GM12878 (cell line): ENCODE measurements at regions not wholly inside any gene's neighbourhood (a gene's known extent, or its start where the extent isn't known, plus 50 kb on each side); places are given as distances from the start of the nearest gene placed in this dataset.

Experiments
- ATAC-seq: fragments of 200-7000 bp; cut with Tn5 transposase; 3 replicates; pipeline ENCODE4 v1.9.1; 2020; ENCODE audit warnings: mild to moderate bottlenecking, moderate library complexity
- BruUV-seq: library from RNA; stranded (reverse); fragments of 400-500 nt; replicated peaks from 2 replicates; lab custom pipeline; 2021; lab: Mats Ljungman, UMichigan
- CTCF ChIA-PET: fragments of 300-600 bp; sonication (Branson Sonifier 250); formaldehyde crosslinking; extraction: SDS; loops from one replicate; lab custom pipeline; 2021; ENCODE audit warnings: inconsistent platforms; lab: Yijun Ruan, JAX
- POLR2A ChIA-PET: fragments of 350-600 bp; formaldehyde crosslinking; extraction: SDS; loops from one replicate; lab custom pipeline; 2021; ENCODE audit warnings: inconsistent platforms; lab: Charles Lee
- RAD21 ChIA-PET: fragments of 300-600 bp; sonication (Branson Sonifier 250); formaldehyde crosslinking; loops from one replicate; lab custom pipeline; 2023; ENCODE audit warnings: antibody characterized with exemption; ENCODE audit not compliant: unreplicated experiment; lab: Charles Lee
- SMC1A ChIA-PET: fragments of 300-600 bp; sonication (Branson Sonifier 250); formaldehyde crosslinking; loops from one replicate; lab custom pipeline; 2023; ENCODE audit not compliant: unreplicated experiment, uncharacterized antibody; lab: Charles Lee
- DNase-seq: peaks from one replicate; pipeline ENCODE4 v3.0.0-alpha.2; 2011; ENCODE audit warnings: low read depth, low spot score
- FAIRE-seq: peaks from 3 replicates; lab custom pipeline; 2011; peaks lifted over from hg19 to GRCh38; lab: Jason Lieb, UNC
- H2AFZ ChIP-seq: 2 replicates; pipeline ENCODE4 v1.6.0; 2011; ENCODE audit warnings: low read depth, low read length, control low read depth; ENCODE audit not compliant: control insufficient read depth
- H3K27ac ChIP-seq: 2 replicates; pipeline ENCODE4 v1.5.1; 2011; ENCODE audit warnings: control low read depth; ENCODE audit not compliant: control insufficient read depth, insufficient read depth
- H3K27me3 ChIP-seq, 2 experiments: replicated peaks in 1 of 2; 2 replicates each; pipeline versions ENCODE4 v1.6.0 to v1.6.1; 2011; ENCODE audit warnings: low read length in 1 of 2; ENCODE audit not compliant: control insufficient read depth in 2 of 2, insufficient read depth in 2 of 2
- H3K36me3 ChIP-seq, 2 experiments: 2 replicates each; pipeline ENCODE4 v1.5.1; 2011; ENCODE audit warnings: low read length in 1 of 2; ENCODE audit not compliant: control insufficient read depth in 2 of 2, insufficient read depth in 2 of 2
- H3K4me1 ChIP-seq: 2 replicates; pipeline ENCODE4 v1.6.1; 2011; ENCODE audit warnings: mild to moderate bottlenecking, low read length, moderate library complexity, mixed read lengths; ENCODE audit not compliant: control insufficient read depth, insufficient read depth
- H3K4me2 ChIP-seq: 2 replicates; pipeline ENCODE4 v1.6.0; 2011; ENCODE audit warnings: control low read depth; ENCODE audit not compliant: control insufficient read depth, insufficient read depth
- H3K4me3 ChIP-seq: fragments of 200-600 bp; sonication (generic); 2 replicates; pipeline ENCODE4 v1.5.1; 2016
- H3K79me2 ChIP-seq: 2 replicates; pipeline ENCODE4 v1.6.0; 2011; ENCODE audit warnings: low read length; ENCODE audit not compliant: control insufficient read depth, insufficient read depth
- H3K9ac ChIP-seq: 2 replicates; pipeline ENCODE4 v1.8.0; 2011; ENCODE audit warnings: low read length, control low read depth, mixed read lengths; ENCODE audit not compliant: control insufficient read depth, insufficient read depth
- H3K9me3 ChIP-seq: replicated peaks from 3 replicates; pipeline ENCODE4 v1.5.1; 2011; ENCODE audit warnings: mild to moderate bottlenecking, low read length; ENCODE audit not compliant: control insufficient read depth, insufficient read depth
- H4K20me1 ChIP-seq: 2 replicates; pipeline ENCODE4 v1.6.0; 2011; ENCODE audit not compliant: control insufficient read depth, insufficient read depth
- CBFB ChIP-seq: IDR thresholded peaks from 2 replicates; pipeline ENCODE4 v1.6.1; 2016; ENCODE audit warnings: antibody characterized with exemption, low read depth
- IKZF2 ChIP-seq, 2 experiments: fragments of 450-650 bp; IDR thresholded peaks; 2 replicates each; pipeline ENCODE4 v1.6.1; 2017; ENCODE audit warnings: mild to moderate bottlenecking in 2 of 2, moderate library complexity in 2 of 2
- NKRF ChIP-seq: fragments of 450-650 bp; conservative IDR thresholded peaks from 2 replicates; pipeline ENCODE4 v1.6.1; 2017; ENCODE audit warnings: mild to moderate bottlenecking, moderate library complexity
- NR2F1 ChIP-seq: fragments of 450-650 bp; conservative IDR thresholded peaks from 2 replicates; pipeline ENCODE4 v1.6.1; 2017; ENCODE audit warnings: mild to moderate bottlenecking
- SMARCA5 ChIP-seq: fragments of 450-650 bp; IDR thresholded peaks from 2 replicates; pipeline ENCODE4 v1.6.1; 2017; ENCODE audit warnings: mild to moderate bottlenecking
- SREBF2 ChIP-seq: IDR thresholded peaks from 2 replicates; pipeline ENCODE4 v1.6.1; 2012; ENCODE audit warnings: mild to moderate bottlenecking, low read length
- ZNF217 ChIP-seq: fragments of 450-650 bp; IDR thresholded peaks from 2 replicates; pipeline ENCODE4 v1.6.1; 2017; ENCODE audit warnings: antibody characterized with exemption, mild to moderate bottlenecking
- WGBS: methylation state at CpG from one replicate; pipeline ENCODE4 v1.1.6; 2016; ENCODE audit warnings: low lambda C conversion rate; ENCODE audit not compliant: insufficient replicate concordance, insufficient coverage; ENCODE audit errors: missing lambda C conversion rate; 5-methylcytosine and 5-hydroxymethylcytosine counted together
- in situ Hi-C: fragments of 300-500 bp; cut with MboI; formaldehyde crosslinking; loops from 9 replicates; pipeline ENCODE4 v1.14.3; 2018; ENCODE audit warnings: mixed read lengths
- intact Hi-C: fragments of 100-400 bp; cut with micrococcal nuclease; formaldehyde crosslinking; loops from one replicate; pipeline ENCODE4 v1.14.2; 2022; ENCODE audit not compliant: unreplicated experiment

GRCh38 chr17:77281904-77282367 is 141.2 kb downstream of the SEC14L1 start:
- peaks cover 10% of the 10 kb centered on the region for H3K79me2 ChIP-seq
- TF ChIP-seq NKRF = 0 out of 2 replicates have a peak, but pooled peaks have one; percentile 19
- TF ChIP-seq NR2F1 = no peak
- peak; percentile 46; the same call in 1 of the 2 replicates for TF ChIP-seq CBFB
- TF ChIP-seq SMARCA5 = peak; percentile 48; the same call in 1 of the 2 replicates
- peak in 1 of 2 experiments; percentile 15; a peak in 1 of 4 replicates for TF ChIP-seq IKZF2 (IDR thresholded peaks at IDR 0.05)
- TF ChIP-seq SREBF2 = no peak
- 0 out of 2 replicates have a peak, but pooled peaks have one; percentile 30 for TF ChIP-seq ZNF217
- H4K20me1 ChIP-seq = no peaks in the 10 kb centered on the region
- H3K27me3 ChIP-seq = no peaks in the 10 kb centered on the region
- no peaks in the 10 kb centered on the region for H3K36me3 ChIP-seq
- BruUV-seq = no TSS peak
- H2AFZ ChIP-seq = peak overlapping the region; percentile 51
- no peak for DNase-seq
- peak overlapping the region; percentile 46 for H3K27ac ChIP-seq
- in situ Hi-C loops (no loop called here), intact Hi-C loops (loop anchor here (1.0 kb wide), 1 partner anchor 39 kb away; no protein-coding TSS in a partner anchor)
- ChIA-PET POLR2A (interaction anchor here (0.5 to 1.5 kb wide), 3 partner anchors 40 to 43 kb away, joined by 4 to 7 read pairs (median 6); no protein-coding TSS in a partner anchor), SMC1A (interaction anchor here (0.7 to 2.0 kb wide), 2 partner anchors 50 to 148 kb away, joined by 3 to 5 read pairs; no protein-coding TSS in a partner anchor), CTCF (interaction anchor here (1.0 to 2.2 kb wide), 5 partner anchors 39 to 213 kb away, joined by 3 to 6 read pairs (median 4); no protein-coding TSS in a partner anchor), RAD21 (interaction anchor here (1.1 to 1.9 kb wide), 2 partner anchors 40 to 41 kb away, joined by 5 to 6 read pairs; no protein-coding TSS in a partner anchor)
- peak overlapping the region; percentile 67 for H3K9ac ChIP-seq
- H3K4me2 ChIP-seq = peak overlapping the region; percentile 100
- FAIRE-seq = no peak
- H3K4me1 ChIP-seq = peaks cover 26% of the 10 kb centered on the region
- peak overlapping the region; percentile 75 for H3K4me3 ChIP-seq
- H3K9me3 ChIP-seq = no peaks in the 10 kb centered on the region
- 8% methylated on average over 19 of the region's 20 CpGs for WGBS
- peak; percentile 62 for ATAC-seq
